NCI-H2227 (cell line): ENCODE measurements at regions not wholly inside any gene's neighbourhood (a gene's known extent, or its start where the extent isn't known, plus 50 kb on each side); places are given as distances from the start of the nearest gene placed in this dataset.
"Not testable (repeated sequence)": the region's sequence is repeated elsewhere in the genome, so short reads cannot be mapped to it uniquely, and the experiment has no call there.

Experiments used
- DNase-seq: peaks from one replicate; lab custom pipeline; 2025; ENCODE audit not compliant: unreplicated experiment; lab: John Stamatoyannopoulos, UW

- no peak for DNase-seq
Measured at GRCh38 chr10:131363416-131363815, 51.9 kb upstream of the TCERG1L start.

- DNase-seq: no peak
Measured at GRCh38 chr10:131371571-131371970, 60.0 kb upstream of the TCERG1L start.

GRCh38 chr10:131381576-131381975 is 70.1 kb upstream of the TCERG1L start:
- DNase-seq: no peak

GRCh38 chr10:131385161-131385872 is 73.8 kb upstream of the TCERG1L start:
- DNase-seq: not testable (repeated sequence)

- DNase-seq: no peak
Measured at GRCh38 chr10:131387018-131387529, 75.6 kb upstream of the TCERG1L start.

GRCh38 chr10:131391936-131392335 is 80.4 kb upstream of the TCERG1L start:
- DNase-seq: no peak

GRCh38 chr10:131396121-131397050 is 84.9 kb upstream of the TCERG1L start:
- DNase-seq: no peak

- no peak for DNase-seq
Measured at GRCh38 chr10:131398166-131398565, 86.6 kb upstream of the TCERG1L start.

- DNase-seq: no peak
Measured at GRCh38 chr10:131399981-131400380, 88.5 kb upstream of the TCERG1L start.

- no peak for DNase-seq
Measured at GRCh38 chr10:131400513-131400912, 89.0 kb upstream of the TCERG1L start.

- DNase-seq: no peak
Measured at GRCh38 chr10:131402771-131403650, 91.5 kb upstream of the TCERG1L start.

GRCh38 chr10:131403936-131404335 is 92.4 kb upstream of the TCERG1L start:
- no peak for DNase-seq

GRCh38 chr10:131404886-131405285 is 93.4 kb upstream of the TCERG1L start:
- no peak for DNase-seq

GRCh38 chr10:131406676-131407392 is 95.3 kb upstream of the TCERG1L start:
- DNase-seq: no peak

GRCh38 chr10:131418681-131419080 is 107.2 kb upstream of the TCERG1L start:
- DNase-seq: no peak

GRCh38 chr10:131419797-131420196 is 108.3 kb upstream of the TCERG1L start:
- no peak for DNase-seq

- DNase-seq: no peak
Measured at GRCh38 chr10:131420867-131421266, 109.3 kb upstream of the TCERG1L start.

- DNase-seq: no peak
Measured at GRCh38 chr10:131421381-131421780, 109.9 kb upstream of the TCERG1L start.

- DNase-seq: no peak
Measured at GRCh38 chr10:131422731-131423130, 111.2 kb upstream of the TCERG1L start.

- DNase-seq: no peak
Measured at GRCh38 chr10:131424053-131424452, 112.5 kb upstream of the TCERG1L start.
